Neutrophil (primary cell): ENCODE measurements at regions not wholly inside any gene's neighbourhood (a gene's known extent, or its start where the extent isn't known, plus 50 kb on each side); places are given as distances from the start of the nearest gene placed in this dataset.

ENCODE experiments used
- H3K27ac ChIP-seq: fragments of 200-600 bp; sonication (generic); 2 replicates; pipeline ENCODE4 v1.5.1; 2016; ENCODE audit warnings: mild to moderate bottlenecking, moderate library complexity
- H3K27me3 ChIP-seq: fragments of 200-600 bp; sonication (generic); 2 replicates; pipeline ENCODE4 v1.6.0; 2016; ENCODE audit warnings: mild to moderate bottlenecking
- H3K36me3 ChIP-seq: fragments of 200-600 bp; sonication (generic); 2 replicates; pipeline ENCODE4 v1.5.1; 2017
- H3K4me1 ChIP-seq, 2 experiments: fragments of 200-600 bp in 1 of 2; sonication (generic) in 1 of 2; 1 replicate in 1 of 2; 2 replicates in 1 of 2; pipeline versions ENCODE4 v1.5.1 to v1.6.1; 2013 to 2016; ENCODE audit warnings: low read depth in 1 of 2, low read length in 1 of 2, mild to moderate bottlenecking in 1 of 2, moderate library complexity in 1 of 2; ENCODE audit not compliant: control insufficient read depth in 1 of 2, insufficient read depth in 1 of 2
- H3K4me3 ChIP-seq, 2 experiments: fragments of 200-600 bp in 1 of 2; sonication (generic) in 1 of 2; 1 replicate in 1 of 2; 2 replicates in 1 of 2; pipeline ENCODE4 v1.5.1; 2013 to 2016; ENCODE audit warnings: low read depth in 1 of 2, low read length in 1 of 2, mild to moderate bottlenecking in 1 of 2, moderate library complexity in 1 of 2
- H3K9me3 ChIP-seq: fragments of 200-600 bp; sonication (generic); 2 replicates; pipeline ENCODE4 v1.5.1; 2016
- TF ChIP-seq, protein P1 (sequence below): fragments of 200-600 bp; sonication (generic); IDR thresholded peaks from 2 replicates; pipeline ENCODE4 v1.5.1; 2016; ENCODE audit warnings: antibody characterized with exemption

DNA sequence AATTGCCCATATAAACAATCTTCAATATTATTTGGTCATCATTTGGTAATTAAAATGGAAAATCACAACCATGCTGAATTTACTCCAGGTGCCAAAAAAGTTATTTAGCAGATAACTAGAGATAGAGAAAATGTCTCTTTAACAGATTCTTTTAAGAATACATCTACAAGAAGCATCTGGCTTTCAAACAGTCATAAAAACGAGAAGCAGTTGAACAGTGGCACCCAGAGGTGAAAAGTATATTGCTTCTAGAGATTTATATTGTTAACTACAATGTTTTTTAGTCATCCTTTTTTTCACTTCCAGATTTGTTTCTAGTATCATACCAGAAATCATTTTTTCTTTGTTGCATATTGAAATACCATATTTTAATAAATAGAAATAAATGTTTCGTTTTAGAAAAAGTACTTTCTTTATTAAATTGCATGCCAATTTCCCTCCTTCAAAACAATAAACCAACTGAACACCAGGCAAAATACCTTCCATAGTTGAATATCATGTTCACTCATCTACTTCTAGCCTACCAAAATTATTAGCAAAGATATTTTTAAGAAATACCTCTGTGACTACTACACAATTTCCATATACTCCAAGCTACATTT, 65.4 kb upstream of the HNRNPA3 start:
- no peak overlapping the region for H3K27ac ChIP-seq
- peaks cover 91% of the 10 kb centered on the region for H3K27me3 ChIP-seq
- no peak overlapping the region for H3K4me3 ChIP-seq
- no peaks in the 10 kb centered on the region for H3K36me3 ChIP-seq
- TF ChIP-seq, protein P1, sequence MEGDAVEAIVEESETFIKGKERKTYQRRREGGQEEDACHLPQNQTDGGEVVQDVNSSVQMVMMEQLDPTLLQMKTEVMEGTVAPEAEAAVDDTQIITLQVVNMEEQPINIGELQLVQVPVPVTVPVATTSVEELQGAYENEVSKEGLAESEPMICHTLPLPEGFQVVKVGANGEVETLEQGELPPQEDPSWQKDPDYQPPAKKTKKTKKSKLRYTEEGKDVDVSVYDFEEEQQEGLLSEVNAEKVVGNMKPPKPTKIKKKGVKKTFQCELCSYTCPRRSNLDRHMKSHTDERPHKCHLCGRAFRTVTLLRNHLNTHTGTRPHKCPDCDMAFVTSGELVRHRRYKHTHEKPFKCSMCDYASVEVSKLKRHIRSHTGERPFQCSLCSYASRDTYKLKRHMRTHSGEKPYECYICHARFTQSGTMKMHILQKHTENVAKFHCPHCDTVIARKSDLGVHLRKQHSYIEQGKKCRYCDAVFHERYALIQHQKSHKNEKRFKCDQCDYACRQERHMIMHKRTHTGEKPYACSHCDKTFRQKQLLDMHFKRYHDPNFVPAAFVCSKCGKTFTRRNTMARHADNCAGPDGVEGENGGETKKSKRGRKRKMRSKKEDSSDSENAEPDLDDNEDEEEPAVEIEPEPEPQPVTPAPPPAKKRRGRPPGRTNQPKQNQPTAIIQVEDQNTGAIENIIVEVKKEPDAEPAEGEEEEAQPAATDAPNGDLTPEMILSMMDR, result no peak
- no peaks in the 10 kb centered on the region for H3K9me3 ChIP-seq
- peaks cover 12 to 13% of the 10 kb centered on the region in 2 experiments for H3K4me1 ChIP-seq

GRCh38 chr2:177147834-177148445, 64.7 kb upstream of the HNRNPA3 start:
- TF ChIP-seq, protein P1, result no peak
- Histone ChIP-seq H3K4me1 (peaks cover 12 to 13% of the 10 kb centered on the region in 2 experiments), H3K27ac (no peak overlapping the region), H3K27me3 (peaks cover 86% of the 10 kb centered on the region), H3K4me3 (peak overlapping the region in 1 of 2 experiments; percentile 62), H3K36me3 (no peaks in the 10 kb centered on the region), H3K9me3 (no peaks in the 10 kb centered on the region)

- Histone ChIP-seq H3K27me3 (peaks cover 79% of the 10 kb centered on the region), H3K36me3 (no peaks in the 10 kb centered on the region), H3K27ac (no peak overlapping the region), H3K9me3 (no peaks in the 10 kb centered on the region), H3K4me1 (peaks cover 12 to 13% of the 10 kb centered on the region in 2 experiments), H3K4me3 (peak overlapping the region; percentile 43 to 62)
- TF ChIP-seq, protein P1, result peak; percentile 38
Observed at GRCh38 chr2:177148477-177149154, 64.0 kb upstream of the HNRNPA3 start.

- peaks cover 12 to 13% of the 10 kb centered on the region in 2 experiments for H3K4me1 ChIP-seq
- TF ChIP-seq, protein P1, result no peak
- H3K36me3 ChIP-seq, result no peaks in the 10 kb centered on the region
- H3K4me3 ChIP-seq, result peak overlapping the region; percentile 43 to 62
- H3K27ac ChIP-seq, result no peak overlapping the region
- H3K27me3 ChIP-seq, result peaks cover 74% of the 10 kb centered on the region
- no peaks in the 10 kb centered on the region for H3K9me3 ChIP-seq
Observed at GRCh38 chr2:177149155-177149503, 63.5 kb upstream of the HNRNPA3 start.

DNA sequence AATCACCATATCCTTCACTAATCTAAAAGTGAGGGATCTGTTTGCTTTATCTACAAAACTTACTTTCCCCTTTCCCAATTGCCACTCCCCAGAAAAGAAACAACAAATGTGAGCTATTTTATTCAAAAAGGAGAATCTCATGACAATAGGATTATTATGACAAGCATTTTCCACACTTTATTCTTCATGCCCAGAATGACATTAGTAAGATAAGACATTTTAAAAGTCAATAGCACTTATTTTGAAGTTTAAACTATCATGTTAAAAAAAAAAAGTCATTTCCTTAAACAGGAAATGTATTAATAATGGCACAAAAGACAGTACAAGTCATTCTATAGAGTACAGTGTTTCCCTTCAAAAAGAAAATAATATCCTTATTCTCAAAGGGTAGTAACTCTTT, 58.8 kb upstream of the HNRNPA3 start:
- Histone ChIP-seq H3K27ac (no peak overlapping the region), H3K9me3 (no peaks in the 10 kb centered on the region), H3K4me3 (no peak overlapping the region), H3K36me3 (no peaks in the 10 kb centered on the region), H3K4me1 (peaks cover 1% of the 10 kb centered on the region in 2 experiments), H3K27me3 (peaks cover 28% of the 10 kb centered on the region)
- TF ChIP-seq, protein P1, result no peak
